HG02852 (cell line): ENCODE measurements at regions not wholly inside any gene's neighbourhood (a gene's known extent, or its start where the extent isn't known, plus 50 kb on each side); places are given as distances from the start of the nearest gene placed in this dataset.

Experiments used
- ATAC-seq: cut with Tn5 transposase; IDR thresholded peaks from one replicate; pipeline ENCODE4 v1.9.1; 2021; ENCODE audit warnings: mild to moderate bottlenecking, moderate library complexity; ENCODE audit not compliant: unreplicated experiment

DNA sequence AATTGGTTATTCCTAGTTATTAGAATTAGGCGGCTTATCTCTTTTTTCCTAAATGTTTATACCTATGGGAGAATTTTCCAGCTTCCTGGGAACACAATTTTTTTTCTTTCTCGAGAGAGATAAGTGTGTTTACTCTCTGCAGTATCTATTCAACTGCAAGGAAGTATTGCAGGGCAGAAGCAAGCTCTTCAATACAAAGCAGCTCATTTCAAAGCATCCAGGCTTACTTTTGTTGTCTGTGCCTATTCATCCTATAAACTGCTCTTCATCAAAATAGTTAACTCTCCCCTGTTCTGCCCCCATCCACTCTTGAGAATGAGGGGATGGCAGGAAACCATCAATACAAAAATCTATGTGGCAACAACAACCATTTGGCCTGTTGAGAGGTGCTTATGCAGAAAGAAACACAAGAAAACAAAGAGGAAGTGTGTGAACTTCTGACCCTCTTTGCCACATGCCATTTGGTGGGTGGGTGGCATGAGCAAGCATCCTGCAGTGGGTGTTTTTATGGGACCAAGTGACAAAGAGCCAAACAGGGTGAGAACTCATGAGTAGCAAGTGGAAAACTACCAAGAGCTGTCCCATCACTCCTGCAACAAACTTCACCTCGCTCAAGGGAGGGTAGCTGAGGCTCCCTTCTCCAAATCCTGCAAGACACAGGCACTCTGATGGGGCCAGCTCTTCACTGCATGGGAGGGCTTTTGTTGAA lies 50.6 kb upstream of the MRPS6 start:
- ATAC-seq: no peak

DNA sequence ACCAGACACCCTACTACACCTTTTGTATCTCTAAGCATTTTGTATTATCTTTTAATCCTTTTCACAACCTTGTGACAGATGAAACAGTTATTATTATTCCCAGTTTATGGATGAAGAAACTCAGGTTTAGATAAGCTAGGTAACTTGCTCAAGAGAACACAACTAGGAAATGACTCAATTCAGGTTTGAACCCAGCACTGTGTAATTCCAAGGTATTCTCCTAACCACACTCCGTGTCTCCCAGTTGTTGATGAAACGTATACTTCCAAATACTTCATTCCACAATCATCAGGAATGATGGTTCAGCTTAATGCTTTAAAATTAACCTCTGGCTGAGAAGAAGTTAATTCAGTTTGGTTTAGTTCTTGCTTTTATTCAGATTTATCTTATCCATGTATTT lies 51.7 kb upstream of the MRPS6 start:
- ATAC-seq: no peak

DNA sequence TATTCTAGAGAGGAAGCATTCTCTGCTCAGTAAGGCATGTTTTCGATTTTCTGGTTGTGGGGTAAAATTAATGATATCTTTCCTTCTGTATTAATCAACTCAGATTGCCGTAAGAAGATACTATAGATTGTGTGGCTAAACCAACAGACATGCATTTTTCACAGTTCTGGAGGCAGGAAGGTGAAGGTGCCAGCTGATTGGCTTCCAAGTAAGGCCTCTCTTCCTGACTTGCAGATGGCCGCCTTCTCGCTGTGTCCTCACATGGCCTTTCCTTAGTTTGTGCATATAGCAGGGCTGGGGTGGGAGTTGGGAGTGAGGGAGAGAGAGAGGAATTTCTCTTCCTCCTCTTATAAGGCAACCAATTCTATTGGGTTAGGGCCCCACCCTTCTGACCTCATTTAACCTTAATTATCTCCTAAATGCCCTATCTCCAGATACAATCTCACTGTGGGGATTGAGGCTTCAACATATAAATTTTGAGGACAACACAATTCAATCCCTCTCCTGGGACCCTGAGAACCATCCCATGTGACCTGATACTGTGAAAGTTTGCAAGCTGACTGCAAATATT lies 52.3 kb upstream of the MRPS6 start:
- ATAC-seq: no peak

DNA sequence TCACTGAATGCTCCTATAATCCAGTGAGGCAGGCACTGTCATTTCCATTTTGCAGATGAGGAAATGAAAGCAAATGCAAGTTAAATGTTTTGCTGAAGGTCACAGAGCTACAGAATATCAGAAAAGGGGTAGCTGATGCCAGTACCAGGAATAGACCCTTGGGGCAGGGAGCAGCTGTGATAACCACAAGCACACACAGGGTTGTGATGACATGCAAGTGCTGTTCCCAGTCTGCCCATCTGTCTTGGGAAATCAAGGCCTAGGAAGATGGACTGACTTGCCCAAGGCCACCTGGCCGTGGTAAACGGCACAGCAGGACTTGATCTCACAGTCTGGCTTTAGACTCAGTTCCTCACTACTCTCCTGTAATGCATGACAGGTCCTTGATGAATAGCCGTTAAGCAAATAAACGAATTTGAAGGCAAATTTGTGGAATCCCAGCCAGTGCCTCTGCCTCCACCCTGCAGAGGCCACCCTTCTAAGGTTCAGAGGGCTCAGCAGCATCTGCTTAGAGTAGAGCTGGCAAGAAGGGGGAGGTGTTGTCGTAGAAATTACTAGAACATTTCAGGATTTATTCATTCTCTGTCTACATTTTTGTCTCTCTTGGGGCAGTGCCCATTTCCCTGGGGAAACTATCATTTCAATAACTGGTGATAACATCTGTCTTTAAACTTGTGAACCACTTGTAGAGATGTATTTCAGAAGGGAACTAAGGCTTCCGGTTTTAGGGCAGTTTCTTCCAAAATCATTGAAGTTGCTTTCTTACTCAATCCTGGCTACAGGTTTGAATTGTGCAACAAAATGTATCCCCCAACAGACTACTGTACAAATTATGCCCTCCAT lies 53.2 kb upstream of the MRPS6 start:
- ATAC-seq: peak; percentile 42

DNA sequence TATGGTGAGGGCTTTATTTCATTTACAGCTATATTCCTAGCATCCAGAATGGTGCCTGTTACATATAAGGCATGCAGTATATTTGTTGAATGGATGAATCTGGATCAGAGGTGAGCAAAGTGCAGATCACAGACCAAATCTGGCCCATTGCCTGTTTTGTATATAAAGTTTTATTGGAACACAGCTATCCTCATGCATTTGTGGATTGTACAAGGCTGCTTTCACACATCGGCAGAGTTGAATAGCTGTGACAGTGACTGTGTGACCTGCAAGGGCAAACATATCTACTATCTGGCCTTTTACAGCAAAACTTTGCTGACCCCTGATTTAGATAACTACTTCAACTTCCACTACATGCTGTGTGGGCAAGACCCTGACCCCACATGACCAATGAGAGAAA lies 54.0 kb upstream of the MRPS6 start:
- no peak for ATAC-seq

DNA sequence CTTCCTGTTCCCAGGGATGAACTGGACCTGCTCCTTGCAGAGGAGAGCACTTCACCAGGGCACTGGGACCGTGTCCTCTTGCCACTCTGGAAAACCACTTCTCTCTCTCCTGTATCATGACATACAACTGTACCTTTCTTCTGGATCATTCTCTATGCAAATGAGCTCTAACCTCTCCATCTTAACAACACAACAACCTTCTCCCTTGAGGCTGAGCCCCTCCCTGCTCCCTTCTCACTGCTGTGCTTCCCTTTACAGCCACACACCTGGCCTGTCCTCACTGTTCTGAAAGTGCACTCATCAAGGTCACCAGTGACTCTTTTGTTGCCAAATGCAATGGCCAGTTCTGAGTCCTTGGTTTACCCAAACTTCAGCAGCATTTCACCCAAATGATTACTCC lies 54.5 kb upstream of the MRPS6 start:
- ATAC-seq: no peak

DNA sequence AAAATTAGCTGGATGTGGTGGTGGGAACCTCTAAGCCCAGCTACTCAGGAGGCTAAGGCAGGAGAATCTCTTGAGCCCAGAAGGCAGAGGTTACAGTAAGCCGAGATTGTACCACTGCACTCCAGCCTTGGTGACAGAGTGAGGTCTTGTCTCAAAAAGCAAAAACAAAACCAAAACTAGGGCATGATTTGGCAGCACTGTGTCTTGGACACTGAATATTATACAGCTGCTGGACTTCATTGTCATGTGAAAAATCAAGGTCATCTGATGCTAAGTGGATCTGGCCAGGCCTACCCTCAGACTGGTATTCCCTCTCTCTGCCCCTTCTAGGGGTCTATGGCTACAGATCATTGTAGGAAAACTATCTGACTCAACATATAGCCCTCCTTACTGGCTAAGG lies 55.2 kb upstream of the MRPS6 start:
- ATAC-seq: no peak

DNA sequence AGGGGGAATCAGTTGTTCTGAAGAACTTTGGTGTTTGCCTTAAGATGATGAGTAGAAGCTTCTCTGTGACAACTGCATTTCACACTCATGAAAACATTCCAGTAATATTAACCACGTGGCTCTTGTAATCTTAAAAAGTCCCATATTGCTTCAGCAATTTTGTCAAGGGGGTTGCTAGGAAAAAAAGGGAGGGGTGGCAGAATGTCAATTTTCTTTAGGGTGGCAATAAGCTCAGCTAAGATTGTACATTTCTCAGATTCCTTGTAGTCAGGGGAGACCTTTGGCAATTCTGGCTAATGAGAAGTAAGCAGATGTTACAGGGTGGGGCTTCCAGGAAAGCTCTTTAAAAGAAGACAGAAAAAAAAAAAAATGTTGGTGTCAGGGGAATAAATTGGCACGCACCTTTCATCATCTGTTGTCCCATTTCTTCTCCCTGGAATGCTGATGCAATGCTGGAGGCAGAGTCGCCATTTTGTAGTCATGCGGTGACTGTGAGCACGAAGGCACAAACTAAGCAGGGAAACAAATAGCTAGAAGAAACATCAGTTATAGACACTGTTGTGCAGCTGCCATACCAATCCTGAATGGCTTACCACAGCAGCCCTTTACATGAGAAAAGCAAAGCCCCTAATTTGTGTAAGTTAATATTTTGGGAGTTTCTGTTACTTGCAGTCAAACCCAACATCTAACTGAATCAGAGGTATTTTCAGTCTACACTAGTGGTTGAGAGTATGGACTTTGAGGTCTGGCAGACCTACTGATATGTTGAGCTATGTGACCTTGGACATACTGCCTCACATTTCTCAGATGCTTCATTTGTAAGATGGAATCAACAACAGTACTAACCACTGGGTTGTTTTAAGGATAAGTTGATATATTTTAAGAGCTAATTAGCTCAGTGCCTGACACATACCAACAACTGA lies 56.1 kb upstream of the MRPS6 start:
- peak; percentile 35 for ATAC-seq

DNA sequence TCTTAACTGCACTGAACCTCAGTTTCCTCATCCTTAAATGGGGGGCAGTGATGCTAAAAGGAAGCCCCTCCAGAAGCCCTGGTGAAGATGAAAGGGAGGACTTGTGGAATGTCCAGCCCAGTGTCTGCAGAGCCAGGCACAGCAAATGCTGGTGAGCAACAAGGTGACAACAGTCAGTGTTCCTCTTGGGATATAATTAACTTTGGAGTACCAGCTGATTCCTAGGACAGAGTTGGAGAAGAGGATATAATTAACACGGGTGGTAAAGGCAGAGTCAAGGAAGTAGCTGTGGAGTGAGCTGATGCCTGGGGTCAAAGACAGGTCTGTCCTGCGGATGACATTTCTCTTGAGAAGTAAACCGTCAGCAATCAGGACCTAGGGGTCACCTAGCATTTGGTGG lies 60.7 kb upstream of the MRPS6 start:
- no peak for ATAC-seq

DNA sequence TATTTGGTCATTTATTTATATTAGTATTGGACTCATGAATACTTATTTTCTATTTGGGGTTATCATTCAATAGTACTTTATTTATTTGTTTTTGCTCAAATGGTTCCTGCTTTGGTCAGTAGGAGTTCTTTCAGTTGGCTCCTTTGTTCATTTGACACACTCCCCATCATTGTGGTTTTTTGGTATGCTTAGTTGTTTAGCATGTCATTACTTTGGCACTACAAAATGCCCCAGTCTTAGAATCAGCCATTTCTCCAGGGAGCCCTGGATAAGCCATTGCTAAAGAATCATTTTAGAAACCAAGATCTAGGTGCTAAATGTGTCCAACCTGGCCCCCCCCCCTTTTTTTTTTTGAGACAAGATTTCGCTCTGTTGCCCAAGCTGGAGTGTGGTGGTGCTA lies 61.7 kb upstream of the MRPS6 start:
- ATAC-seq: no peak

DNA sequence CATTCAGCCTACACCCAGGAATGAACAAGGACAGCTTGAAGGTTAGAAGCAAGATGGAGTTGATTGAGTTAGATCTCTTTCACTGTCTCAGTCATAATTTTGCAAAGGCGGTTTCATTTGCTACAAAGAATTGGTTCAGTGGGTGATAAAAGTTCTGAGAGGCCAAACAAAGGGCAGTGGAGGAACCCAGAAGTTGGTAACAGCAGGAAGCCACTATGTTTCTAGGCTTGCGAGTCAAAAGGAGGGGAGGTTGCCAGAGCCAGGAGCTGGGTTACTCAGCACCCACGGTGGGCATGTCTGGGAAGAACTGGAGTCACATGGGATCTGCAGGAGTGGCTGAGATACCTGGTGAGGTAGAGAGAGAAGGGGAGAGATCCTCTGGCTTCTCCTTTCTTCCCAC lies 64.2 kb upstream of the MRPS6 start:
- no peak for ATAC-seq

DNA sequence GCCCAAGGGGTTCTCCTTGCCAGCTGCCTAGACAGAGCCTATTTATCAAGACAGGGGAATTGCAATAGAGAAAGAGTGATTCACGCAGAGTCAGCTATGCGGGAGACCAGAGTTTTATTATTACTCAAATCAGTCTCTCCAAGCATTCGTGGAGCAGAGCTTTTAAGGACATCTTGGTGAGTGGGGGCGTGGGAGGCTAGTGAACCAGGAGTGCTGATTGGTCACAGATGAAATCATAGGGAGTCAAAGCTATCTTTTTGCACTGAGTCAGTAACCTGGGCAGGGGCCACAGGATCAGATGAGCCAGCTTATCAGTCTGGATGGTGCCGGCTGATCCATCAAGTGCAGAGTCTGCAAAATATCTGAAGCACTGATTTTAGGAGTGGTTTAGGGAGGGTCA lies 64.8 kb upstream of the MRPS6 start:
- ATAC-seq: no peak

DNA sequence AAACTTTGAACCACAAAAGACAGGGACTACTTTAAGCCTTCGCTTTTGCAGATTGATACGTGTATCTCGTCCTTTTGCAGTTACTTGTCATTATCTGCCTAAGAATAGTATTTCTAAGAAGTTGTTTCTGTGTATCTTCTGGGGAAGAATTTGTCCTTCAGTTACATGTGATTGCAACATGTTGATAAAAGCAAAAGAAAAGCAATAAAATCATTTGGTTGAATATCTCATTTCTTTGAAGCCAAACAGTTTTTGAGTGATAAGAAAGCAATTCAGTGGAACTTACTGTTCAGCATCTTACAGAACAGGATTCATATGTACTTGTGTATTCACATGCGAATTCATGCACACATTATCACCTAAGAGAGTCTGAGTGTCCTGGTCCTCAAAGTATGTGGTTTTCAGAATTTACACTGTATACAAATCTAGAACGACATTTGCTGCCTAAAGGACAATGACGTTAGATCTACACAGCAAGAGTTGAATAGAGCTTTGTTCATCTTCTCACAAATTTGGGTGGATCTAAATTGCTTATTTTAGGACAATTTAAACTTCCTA lies 66.7 kb upstream of the MRPS6 start:
- no peak for ATAC-seq

DNA sequence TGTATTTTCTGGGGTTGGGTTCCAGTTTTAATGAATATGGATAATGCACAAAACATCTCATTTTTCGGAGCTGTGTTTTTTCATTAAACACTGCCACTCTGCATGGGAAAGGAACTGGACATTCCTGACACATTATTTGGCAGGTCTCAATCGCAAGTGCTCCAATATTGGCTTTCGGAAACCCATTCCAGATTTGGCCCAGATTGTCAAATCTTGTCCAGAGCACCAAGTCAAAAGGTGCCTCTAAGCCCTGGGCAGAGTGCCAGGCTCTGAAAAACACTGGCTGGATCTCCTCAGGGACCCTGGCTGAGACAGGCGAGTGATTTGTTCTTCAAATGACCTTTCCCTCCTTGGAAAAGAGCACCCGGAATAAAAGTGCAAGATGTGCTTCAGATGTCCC lies 68.4 kb upstream of the MRPS6 start:
- no peak for ATAC-seq

DNA sequence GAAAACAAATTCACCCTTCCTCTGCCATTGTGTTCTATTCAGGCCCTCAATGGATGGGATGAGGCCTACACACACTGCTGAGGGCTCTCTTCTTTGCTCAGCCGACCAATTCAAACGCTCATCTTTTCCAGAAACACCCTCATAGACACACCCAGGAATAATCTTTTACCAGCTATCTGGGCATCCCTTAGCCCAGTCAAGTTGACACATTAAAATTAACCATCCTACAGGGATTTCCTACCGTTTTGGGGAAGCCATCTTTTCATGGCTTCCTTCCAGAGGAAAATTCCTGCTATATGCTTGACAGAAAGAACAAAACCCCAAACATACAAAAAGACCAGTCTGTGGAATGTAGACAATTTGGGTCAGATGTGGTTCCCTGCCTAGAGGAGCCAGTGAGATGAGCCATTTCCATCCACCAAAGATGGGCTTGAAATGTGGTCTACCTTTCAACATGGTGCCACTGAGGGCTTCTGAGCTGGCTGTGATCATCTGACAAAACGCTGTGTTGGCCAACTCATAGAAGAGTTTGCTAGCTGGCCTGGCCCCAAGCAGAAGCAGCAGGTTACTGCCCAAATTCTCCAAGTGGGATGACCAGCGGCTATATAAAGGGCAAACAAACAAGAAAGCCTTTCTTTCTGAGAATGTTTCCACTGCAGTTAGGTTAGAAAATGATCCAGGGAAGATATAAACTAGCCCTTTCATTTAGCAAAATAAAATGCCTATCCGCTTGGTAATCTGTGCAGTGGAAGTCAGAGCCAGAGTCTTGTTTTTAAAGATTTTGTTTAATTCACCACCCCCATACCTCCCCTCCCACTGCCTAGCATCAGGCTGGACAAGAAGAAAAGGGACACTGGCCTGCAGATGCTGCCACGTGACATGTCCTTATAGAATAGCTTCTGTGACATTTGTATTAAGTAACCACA lies 69.1 kb upstream of the MRPS6 start:
- no peak for ATAC-seq

DNA sequence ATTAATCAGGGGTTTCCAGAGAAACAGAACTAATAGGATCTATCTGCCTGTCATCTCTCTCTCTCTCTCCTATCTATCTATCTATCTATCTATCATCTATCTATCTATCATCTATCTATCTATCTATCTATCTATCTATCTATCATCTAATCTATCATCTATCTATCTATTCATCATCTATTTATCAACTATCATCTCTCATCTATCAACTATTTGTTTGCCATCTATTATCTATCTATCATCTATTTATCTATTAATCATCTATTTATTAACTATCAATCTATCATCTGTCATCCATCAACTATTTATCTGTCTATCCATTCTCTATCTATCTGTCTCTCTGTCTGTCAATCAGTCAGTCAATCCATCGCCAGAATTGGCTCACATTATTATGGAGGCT lies 70.0 kb upstream of the MRPS6 start:
- ATAC-seq: no peak

DNA sequence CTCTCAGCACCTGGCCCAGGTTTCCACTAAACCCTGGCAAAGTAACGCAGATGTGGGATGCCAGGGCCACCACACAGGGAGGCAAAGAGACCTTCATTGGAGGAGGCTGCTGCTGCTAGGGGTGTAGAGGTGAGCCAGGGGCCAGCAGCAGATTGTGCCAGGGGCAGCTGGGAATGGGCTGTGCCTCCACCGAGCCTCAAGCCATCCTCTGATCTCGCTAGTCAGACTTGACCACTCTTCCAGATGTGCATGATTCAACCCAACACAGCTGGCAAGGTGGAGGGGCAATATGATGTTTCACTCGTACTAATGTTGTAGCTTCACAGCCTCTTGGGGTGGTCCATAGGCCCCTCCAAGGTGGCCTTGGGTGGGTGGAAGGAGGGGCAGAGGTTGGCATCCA lies 73.0 kb upstream of the MRPS6 start:
- no peak for ATAC-seq

DNA sequence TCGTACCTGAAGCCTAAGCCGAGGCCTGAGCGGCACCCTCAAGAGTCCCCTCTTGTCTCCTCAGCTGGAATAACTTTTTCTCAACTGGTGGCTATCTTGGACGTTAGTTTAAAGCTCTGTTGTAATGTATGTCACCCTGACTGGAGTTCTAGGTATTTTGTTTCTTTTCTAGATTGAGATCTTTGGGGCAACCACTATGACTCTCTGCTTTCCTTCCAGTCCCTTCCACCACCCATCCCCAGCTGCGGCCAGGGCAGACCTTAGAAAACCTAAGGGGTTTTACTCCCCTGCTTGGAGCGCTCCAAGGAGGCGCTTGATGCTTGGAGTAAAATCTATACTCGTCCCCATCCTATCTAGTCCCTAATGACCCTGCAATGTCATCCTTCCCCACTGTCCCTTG lies 74.6 kb upstream of the MRPS6 start:
- ATAC-seq: no peak

DNA sequence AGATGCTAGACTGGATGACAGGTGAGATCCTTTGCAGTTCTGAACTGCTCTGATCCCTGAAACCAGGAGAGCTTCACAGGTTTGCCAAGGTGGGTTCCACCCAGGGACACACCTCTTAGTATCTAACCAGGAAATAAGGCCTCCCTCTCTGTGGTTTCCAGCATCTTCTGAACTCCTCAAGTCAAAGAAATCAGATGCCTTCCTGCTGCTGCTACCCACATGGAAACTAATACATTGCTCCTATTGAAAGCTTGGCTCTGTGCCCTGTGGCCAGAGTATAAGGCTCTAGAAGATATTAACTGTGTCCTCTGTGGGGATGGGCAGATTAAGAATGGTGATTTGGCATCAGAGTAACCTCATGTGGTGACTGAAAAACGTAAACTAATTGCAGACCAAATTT lies 75.0 kb upstream of the MRPS6 start:
- ATAC-seq: no peak

DNA sequence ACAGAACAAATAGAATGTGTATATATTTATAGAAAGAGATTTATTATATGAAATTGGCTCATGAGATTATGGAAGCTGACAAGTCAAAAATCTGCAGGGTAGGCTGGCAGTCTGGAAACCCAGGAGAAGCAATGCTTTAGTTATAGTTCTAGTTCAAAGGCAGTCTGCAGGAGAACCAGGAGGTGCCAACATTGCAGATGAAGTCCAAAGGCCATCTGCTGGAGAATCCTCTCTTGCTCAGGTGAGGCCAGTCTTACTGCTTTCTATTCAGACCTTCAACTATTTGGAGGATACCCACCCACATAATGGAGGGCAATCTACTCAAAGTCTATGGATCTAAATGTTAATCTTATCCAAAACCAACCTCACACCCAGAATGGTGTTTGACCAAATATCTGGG lies 75.9 kb upstream of the MRPS6 start:
- ATAC-seq: no peak
